AML-193 (cell line): ENCODE measurements at regions not wholly inside any gene's neighbourhood (a gene's known extent, or its start where the extent isn't known, plus 50 kb on each side); places are given as distances from the start of the nearest gene placed in this dataset.
"Not testable (repeated sequence)": the region's sequence is repeated elsewhere in the genome, so short reads cannot be mapped to it uniquely, and the experiment has no call there.

Experiments used
- DNase-seq, 2 experiments: peaks; one replicate each; lab custom pipeline; 2025; lab: John Stamatoyannopoulos, UW

GRCh38 chr18:76604935-76605240, 109.8 kb upstream of the ZNF516 start:
- DNase-seq = no peak

GRCh38 chr18:76604108-76604934, 109.3 kb upstream of the ZNF516 start:
- no peak for DNase-seq

GRCh38 chr18:76602191-76602590, 107.1 kb upstream of the ZNF516 start:
- no peak for DNase-seq

GRCh38 chr18:76600076-76600475, 105.0 kb upstream of the ZNF516 start:
- DNase-seq = not testable (repeated sequence)

GRCh38 chr18:76594966-76595365, 99.9 kb upstream of the ZNF516 start:
- no peak for DNase-seq

- DNase-seq = peak; percentile 18 to 19
Observed at GRCh38 chr18:76593843-76594242, 98.8 kb upstream of the ZNF516 start.

GRCh38 chr18:76592981-76593381, 97.9 kb upstream of the ZNF516 start:
- no peak for DNase-seq

- no peak for DNase-seq
Observed at GRCh38 chr18:76592096-76592495, 97.1 kb upstream of the ZNF516 start.

GRCh38 chr18:76589866-76590265, 94.8 kb upstream of the ZNF516 start:
- DNase-seq = no peak

- DNase-seq = peak; percentile 27 to 37
Observed at GRCh38 chr18:76589316-76589715, 94.3 kb upstream of the ZNF516 start.

- DNase-seq = no peak
Observed at GRCh38 chr18:76588601-76589226, 93.7 kb upstream of the ZNF516 start.

- no peak for DNase-seq
Observed at GRCh38 chr18:76587879-76588271, 92.8 kb upstream of the ZNF516 start.

- no peak for DNase-seq
Observed at GRCh38 chr18:76587147-76587878, 92.3 kb upstream of the ZNF516 start.

GRCh38 chr18:76584414-76585310, 89.6 kb upstream of the ZNF516 start:
- DNase-seq = no peak

- no peak for DNase-seq
Observed at GRCh38 chr18:76581261-76581660, 86.2 kb upstream of the ZNF516 start.

- DNase-seq = no peak
Observed at GRCh38 chr18:76580288-76580962, 85.4 kb upstream of the ZNF516 start.

- DNase-seq = no peak
Observed at GRCh38 chr18:76579301-76579695, 84.3 kb upstream of the ZNF516 start.

- DNase-seq = no peak
Observed at GRCh38 chr18:76578571-76579300, 83.7 kb upstream of the ZNF516 start.

- peak; percentile 72 to 78 for DNase-seq
Observed at GRCh38 chr18:76573325-76574025, 78.4 kb upstream of the ZNF516 start.
